ENCODE measurements at regions not wholly inside any gene's neighbourhood (a gene's known extent, or its start where the extent isn't known, plus 50 kb on each side); places are given as distances from the start of the nearest gene placed in this dataset.
"Not testable (repeated sequence)": the region's sequence is repeated elsewhere in the genome, so short reads cannot be mapped to it uniquely, and the experiment has no call there.

- DNase-seq: no peak
Observed at GRCh38 chrX:87968118-87968517, 450.5 kb downstream of the KLHL4 start.

- DNase-seq: not testable (repeated sequence)
Observed at GRCh38 chrX:87972121-87972520, 454.5 kb downstream of the KLHL4 start.

- no peak for DNase-seq
Observed at GRCh38 chrX:87975365-87975764, 457.8 kb downstream of the KLHL4 start.

GRCh38 chrX:88007873-88008272 is 490.3 kb downstream of the KLHL4 start:
- not testable (repeated sequence) for DNase-seq

- DNase-seq: no peak
Observed at GRCh38 chrX:88024022-88024421, 506.4 kb downstream of the KLHL4 start.

GRCh38 chrX:88072339-88073030 is 554.9 kb downstream of the KLHL4 start:
- no peak for DNase-seq

- no peak for DNase-seq
Observed at GRCh38 chrX:88101968-88102367, 584.4 kb downstream of the KLHL4 start.

GRCh38 chrX:88135735-88136134 is 611.3 kb upstream of the CPXCR1 start:
- DNase-seq: peak; percentile 36

GRCh38 chrX:88136328-88136727 is 610.7 kb upstream of the CPXCR1 start:
- no peak for DNase-seq

- DNase-seq: no peak
Observed at GRCh38 chrX:88146577-88146976, 600.4 kb upstream of the CPXCR1 start.

- no peak for DNase-seq
Observed at GRCh38 chrX:88170553-88170952, 576.5 kb upstream of the CPXCR1 start.

GRCh38 chrX:88173932-88174440 is 573.0 kb upstream of the CPXCR1 start:
- not testable (repeated sequence) for DNase-seq

- no peak for DNase-seq
Observed at GRCh38 chrX:88202149-88202548, 544.9 kb upstream of the CPXCR1 start.

GRCh38 chrX:88244066-88244465 is 503.0 kb upstream of the CPXCR1 start:
- no peak for DNase-seq

- no peak for DNase-seq
Observed at GRCh38 chrX:88284844-88285243, 462.2 kb upstream of the CPXCR1 start.

- not testable (repeated sequence) for DNase-seq
Observed at GRCh38 chrX:88313972-88314371, 433.1 kb upstream of the CPXCR1 start.

GRCh38 chrX:88325634-88326033 is 421.4 kb upstream of the CPXCR1 start:
- no peak for DNase-seq

GRCh38 chrX:88355252-88355651 is 391.8 kb upstream of the CPXCR1 start:
- no peak for DNase-seq

GRCh38 chrX:88366314-88366713 is 380.7 kb upstream of the CPXCR1 start:
- no peak for DNase-seq

GRCh38 chrX:88378406-88378805 is 368.6 kb upstream of the CPXCR1 start:
- DNase-seq: no peak

- DNase-seq: no peak
Observed at GRCh38 chrX:88397551-88397950, 349.5 kb upstream of the CPXCR1 start.

GRCh38 chrX:88416002-88416401 is 331.0 kb upstream of the CPXCR1 start:
- no peak for DNase-seq

- no peak for DNase-seq
Observed at GRCh38 chrX:88416965-88417364, 330.1 kb upstream of the CPXCR1 start.

GRCh38 chrX:88424071-88424470 is 323.0 kb upstream of the CPXCR1 start:
- no peak for DNase-seq

GRCh38 chrX:88424541-88424940 is 322.5 kb upstream of the CPXCR1 start:
- DNase-seq: no peak
